H9 (cell line): ENCODE measurements at regions not wholly inside any gene's neighbourhood (a gene's known extent, or its start where the extent isn't known, plus 50 kb on each side); places are given as distances from the start of the nearest gene placed in this dataset.

Experiments used
- DNase-seq: peaks from one replicate; pipeline ENCODE4 v3.0.0-alpha.2; 2017
- H2AFZ ChIP-seq: one replicate; pipeline ENCODE4 v1.6.1; 2013; ENCODE audit warnings: mild to moderate bottlenecking, low read length, control low read depth, moderate library complexity
- H2AK5ac ChIP-seq: 2 replicates; pipeline ENCODE4 v1.6.1; 2013; ENCODE audit warnings: low read length, control low read depth, mixed read lengths; ENCODE audit not compliant: insufficient read length
- H2BK120ac ChIP-seq: one replicate; pipeline ENCODE4 v1.6.1; 2013; ENCODE audit warnings: low read depth, mild to moderate bottlenecking, low read length, control low read depth, inconsistent platforms; ENCODE audit not compliant: poor library complexity, severe bottlenecking
- H2BK12ac ChIP-seq: 2 replicates; pipeline ENCODE4 v1.6.1; 2013; ENCODE audit warnings: low read length, control low read depth, mixed read lengths, low read depth; ENCODE audit not compliant: insufficient read length
- H2BK15ac ChIP-seq: 2 replicates; pipeline ENCODE4 v1.6.1; 2013; ENCODE audit warnings: low read depth, low read length, control low read depth
- H2BK20ac ChIP-seq: one replicate; pipeline ENCODE4 v1.6.1; 2013; ENCODE audit warnings: low read depth, mild to moderate bottlenecking, low read length, control low read depth, inconsistent platforms; ENCODE audit not compliant: poor library complexity, severe bottlenecking
- H2BK5ac ChIP-seq: 2 replicates; pipeline ENCODE4 v1.6.1; 2013; ENCODE audit warnings: low read length, control low read depth, mixed read lengths; ENCODE audit not compliant: insufficient read length
- H3K14ac ChIP-seq: 2 replicates; pipeline ENCODE4 v1.6.1; 2013; ENCODE audit warnings: low read length, control low read depth; ENCODE audit not compliant: insufficient read depth
- H3K18ac ChIP-seq: 2 replicates; pipeline ENCODE4 v1.6.1; 2013; ENCODE audit warnings: low read depth, mild to moderate bottlenecking, mixed read lengths, low read length, control low read depth; ENCODE audit not compliant: insufficient read length
- H3K23ac ChIP-seq: 2 replicates; pipeline ENCODE4 v1.6.1; 2013; ENCODE audit warnings: low read length, control low read depth, mixed read lengths, low read depth; ENCODE audit not compliant: insufficient read length
- H3K23me2 ChIP-seq: 2 replicates; pipeline ENCODE4 v1.6.1; 2013; ENCODE audit warnings: low read depth, mild to moderate bottlenecking, mixed read lengths, low read length, control low read depth; ENCODE audit not compliant: insufficient read length, poor library complexity, severe bottlenecking
- H3K27ac ChIP-seq: 2 replicates; pipeline ENCODE4 v1.5.1; 2013; ENCODE audit warnings: low read length, control low read depth, mixed read lengths, low read depth; ENCODE audit not compliant: insufficient read length
- H3K27me3 ChIP-seq: 2 replicates; pipeline ENCODE4 v1.6.1; 2013; ENCODE audit warnings: low read length, control low read depth, inconsistent platforms; ENCODE audit not compliant: insufficient read depth
- H3K4ac ChIP-seq: 2 replicates; pipeline ENCODE4 v1.6.1; 2013; ENCODE audit warnings: low read depth, mild to moderate bottlenecking, control low read depth, inconsistent platforms, low read length, moderate library complexity
- H3K4me1 ChIP-seq: 2 replicates; pipeline ENCODE4 v1.6.1; 2013; ENCODE audit warnings: low read length, control low read depth, inconsistent platforms; ENCODE audit not compliant: insufficient read depth
- H3K4me2 ChIP-seq: 2 replicates; pipeline ENCODE4 v1.6.1; 2013; ENCODE audit warnings: low read length, control low read depth, mixed read lengths; ENCODE audit not compliant: insufficient read length, insufficient read depth
- H3K56ac ChIP-seq: 2 replicates; pipeline ENCODE4 v1.6.1; 2013; ENCODE audit warnings: low read depth, mild to moderate bottlenecking, mixed read lengths, low read length, control low read depth; ENCODE audit not compliant: insufficient read length
- H3K79me1 ChIP-seq: 2 replicates; pipeline ENCODE4 v1.6.1; 2013; ENCODE audit warnings: low read depth, mild to moderate bottlenecking, moderate library complexity, low read length, control low read depth, inconsistent platforms; ENCODE audit not compliant: insufficient read depth, poor library complexity, severe bottlenecking
- H3K79me2 ChIP-seq: 2 replicates; pipeline ENCODE4 v1.6.1; 2013; ENCODE audit warnings: low read length, control low read depth, inconsistent platforms; ENCODE audit not compliant: insufficient read depth
- H3K9ac ChIP-seq: 2 replicates; pipeline ENCODE4 v1.6.1; 2013; ENCODE audit warnings: low read length, control low read depth, mixed read lengths; ENCODE audit not compliant: insufficient read length; ENCODE audit errors: extremely low read depth
- H3K9me3 ChIP-seq: one replicate; pipeline ENCODE4 v1.6.1; 2013; ENCODE audit warnings: low read depth, low read length, inconsistent platforms; ENCODE audit not compliant: control insufficient read depth
- H3T11ph ChIP-seq: one replicate; pipeline ENCODE4 v1.6.1; 2013; ENCODE audit warnings: mild to moderate bottlenecking, low read length, control low read depth, inconsistent platforms
- H4K20me1 ChIP-seq: one replicate; pipeline ENCODE4 v1.6.1; 2013; ENCODE audit not compliant: control insufficient read depth, insufficient read length, insufficient read depth
- H4K5ac ChIP-seq: 2 replicates; pipeline ENCODE4 v1.6.1; 2013; ENCODE audit warnings: low read depth, mild to moderate bottlenecking, mixed read lengths, low read length, control low read depth; ENCODE audit not compliant: insufficient read length
- H4K8ac ChIP-seq: replicated peaks from 2 replicates; pipeline ENCODE4 v1.6.1; 2013; ENCODE audit warnings: low read length, control low read depth, mixed read lengths, low read depth; ENCODE audit not compliant: insufficient read length
- H4K91ac ChIP-seq: 2 replicates; pipeline ENCODE4 v1.6.1; 2013; ENCODE audit warnings: low read depth, mild to moderate bottlenecking, moderate library complexity, mixed read lengths, low read length, control low read depth; ENCODE audit not compliant: insufficient read length
- H3K27ac Mint-ChIP-seq, 3 experiments: 2 replicates in 2 of 3; 3 replicates in 1 of 3; pipeline ENCODE4 v1.8.0; 2020 to 2021; ENCODE audit warnings: mixed read lengths in 3 of 3, mild to moderate bottlenecking in 1 of 3, moderate library complexity in 1 of 3
- H3K27me3 Mint-ChIP-seq: 2 replicates; pipeline ENCODE4 v1.8.0; 2021; ENCODE audit warnings: low read depth, mild to moderate bottlenecking, moderate library complexity, mixed read lengths
- H3K36me3 Mint-ChIP-seq, 3 experiments: 2 replicates in 2 of 3; 3 replicates in 1 of 3; pipeline ENCODE4 v1.8.0; 2020 to 2021; ENCODE audit warnings: low read depth in 3 of 3, mixed read lengths in 3 of 3; ENCODE audit not compliant: insufficient read depth in 1 of 3
- H3K4me1 Mint-ChIP-seq, 2 experiments: 2 replicates each; pipeline ENCODE4 v1.8.0; 2020; ENCODE audit warnings: mixed read lengths in 2 of 2
- H3K4me3 Mint-ChIP-seq, 2 experiments: 2 replicates in 1 of 2; 3 replicates in 1 of 2; pipeline ENCODE4 v1.8.0; 2020 to 2021; ENCODE audit warnings: mild to moderate bottlenecking in 2 of 2, mixed read lengths in 2 of 2, moderate library complexity in 1 of 2
- H3K9me3 Mint-ChIP-seq, 2 experiments: 2 replicates in 1 of 2; 3 replicates in 1 of 2; pipeline ENCODE4 v1.8.0; 2020; ENCODE audit warnings: mild to moderate bottlenecking in 2 of 2, mixed read lengths in 2 of 2, moderate library complexity in 1 of 2
- CTCF ChIP-seq: fragments of 200-600 bp; sonication (generic); conservative IDR thresholded peaks from 3 replicates; pipeline ENCODE4 v1.8.0; 2021; ENCODE audit warnings: antibody characterized with exemption, mild to moderate bottlenecking
- WGBS: extraction: QIAGEN DNeasy Blood & Tissue Kit; methylation state at CpG from one replicate; pipeline ENCODE4 v1.1.7; 2013; ENCODE audit warnings: missing lambda C conversion rate, low lambda C conversion rate, mixed read lengths; ENCODE audit not compliant: insufficient read length; ENCODE audit errors: extremely low coverage; 5-methylcytosine and 5-hydroxymethylcytosine counted together

GRCh38 chr20:50290808-50291207 lies 100.2 kb downstream of the CEBPB start:
- Histone ChIP-seq H4K8ac (no peak overlapping the region), H3K56ac (no peak overlapping the region), H4K91ac (no peak overlapping the region), H3K9ac (no peak overlapping the region), H2BK120ac (no peak overlapping the region), H3K4me1 (no peaks in the 10 kb centered on the region), H3K79me2 (no peaks in the 10 kb centered on the region), H2BK12ac (no peak overlapping the region), H2BK15ac (no peak overlapping the region), H3K27ac (no peak overlapping the region), H2BK20ac (no peak overlapping the region), H3T11ph (no peak overlapping the region), H2AFZ (no peak overlapping the region), H3K18ac (no peak overlapping the region), H2AK5ac (no peak overlapping the region), H2BK5ac (no peak overlapping the region), H3K14ac (no peak overlapping the region), H3K23me2 (no peaks in the 10 kb centered on the region), H4K5ac (no peak overlapping the region), H4K20me1 (no peaks in the 10 kb centered on the region), H3K4ac (no peak overlapping the region), H3K79me1 (no peaks in the 10 kb centered on the region), H3K27me3 (no peaks in the 10 kb centered on the region), H3K9me3 (no peaks in the 10 kb centered on the region), H3K23ac (no peak overlapping the region), H3K4me2 (no peak overlapping the region)
- peaks cover 8 to 17% of the 10 kb centered on the region in 2 experiments for H3K4me1 Mint-ChIP-seq
- peaks cover 7% of the 10 kb centered on the region for H3K27me3 Mint-ChIP-seq
- 100% methylated on average over 2 of the region's 5 CpGs for WGBS
- H3K27ac Mint-ChIP-seq: 0 out of 7 replicates have a peak overlapping the region, but pooled peaks of 2 of the 3 experiments have one; percentile 14 to 29
- TF ChIP-seq CTCF: no peak
- H3K9me3 Mint-ChIP-seq: no peaks in the 10 kb centered on the region; a peak in 1 of 5 replicates
- no peak for DNase-seq
- H3K4me3 Mint-ChIP-seq: no peak overlapping the region
- H3K36me3 Mint-ChIP-seq: no peaks in the 10 kb centered on the region
